Tongue (tissue), 1 donor: ENCODE measurements at regions not wholly inside any gene's neighbourhood (a gene's known extent, or its start where the extent isn't known, plus 50 kb on each side); places are given as distances from the start of the nearest gene placed in this dataset.

Experiments used
- DNase-seq: peaks from one replicate; pipeline ENCODE4 v3.0.0-alpha.2; 2015

DNA sequence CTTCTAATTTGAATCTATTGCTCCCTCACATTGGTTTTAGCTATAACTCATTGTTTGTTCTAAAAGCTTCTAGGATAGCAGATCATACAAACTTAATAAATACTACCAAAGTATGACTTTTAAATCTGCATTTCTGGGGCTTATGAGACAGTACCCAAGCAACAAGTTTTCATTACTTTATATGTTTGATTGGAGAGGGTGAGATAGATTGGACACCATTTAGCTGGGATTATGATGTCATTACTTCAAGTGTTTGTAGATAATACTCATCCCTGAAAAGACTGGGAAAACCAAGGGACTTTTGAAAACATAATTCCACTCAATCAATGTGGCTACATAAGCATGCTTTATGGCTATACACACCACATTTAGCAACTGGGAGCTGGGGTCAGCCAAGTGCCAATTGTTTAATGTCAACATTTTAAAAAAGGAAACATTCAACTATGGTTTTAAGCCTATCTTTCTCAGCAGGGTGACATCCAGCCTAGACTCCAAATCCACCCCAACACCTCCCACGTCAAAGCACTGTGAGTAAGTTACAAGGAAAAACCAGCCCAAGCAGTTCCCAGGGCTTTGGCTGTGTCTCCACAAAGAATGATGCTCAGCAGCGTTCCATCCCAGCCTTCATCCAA, 119.9 kb downstream of the ETAA1 start:
- DNase-seq, result no peak

DNA sequence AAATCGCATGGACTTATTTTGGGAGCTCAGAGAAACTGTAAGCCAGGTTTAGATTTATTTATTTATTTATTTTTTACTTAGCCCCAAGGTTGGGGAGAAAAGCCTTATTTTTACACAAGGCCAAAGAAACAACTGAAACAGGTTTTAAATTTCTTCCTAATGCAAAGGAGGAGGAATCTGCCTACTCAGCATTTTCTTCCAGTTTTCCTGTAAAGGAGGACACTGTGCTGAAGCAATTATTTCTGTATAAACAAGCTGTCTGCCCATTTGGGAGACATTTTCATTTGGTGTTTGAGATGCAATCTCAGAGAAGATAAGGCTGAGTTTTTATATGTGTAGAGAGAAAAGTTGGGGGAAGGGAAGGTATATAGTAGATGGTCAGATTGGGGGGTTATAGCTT, 125.0 kb downstream of the ETAA1 start:
- DNase-seq, result peak; percentile 18

DNA sequence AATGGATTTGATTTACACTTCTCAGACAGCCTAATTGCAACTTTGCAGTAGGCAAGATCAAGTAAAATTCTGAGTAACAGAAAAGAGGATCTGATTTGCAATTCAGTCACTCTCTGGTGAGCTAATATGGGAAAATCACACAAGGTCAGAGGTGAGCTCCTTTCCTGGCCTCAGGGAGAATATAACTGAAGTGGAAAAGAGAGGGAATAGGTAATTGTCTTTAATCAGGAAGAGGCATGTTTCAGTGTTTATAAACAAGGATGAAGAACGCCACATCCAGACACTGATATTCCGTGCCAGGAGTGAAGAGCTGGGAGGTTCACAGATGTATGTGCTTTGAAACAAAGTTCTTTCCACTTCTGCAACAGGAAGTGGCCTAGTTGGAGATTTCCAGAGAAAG, 127.1 kb downstream of the ETAA1 start:
- DNase-seq, result peak; percentile 47

DNA sequence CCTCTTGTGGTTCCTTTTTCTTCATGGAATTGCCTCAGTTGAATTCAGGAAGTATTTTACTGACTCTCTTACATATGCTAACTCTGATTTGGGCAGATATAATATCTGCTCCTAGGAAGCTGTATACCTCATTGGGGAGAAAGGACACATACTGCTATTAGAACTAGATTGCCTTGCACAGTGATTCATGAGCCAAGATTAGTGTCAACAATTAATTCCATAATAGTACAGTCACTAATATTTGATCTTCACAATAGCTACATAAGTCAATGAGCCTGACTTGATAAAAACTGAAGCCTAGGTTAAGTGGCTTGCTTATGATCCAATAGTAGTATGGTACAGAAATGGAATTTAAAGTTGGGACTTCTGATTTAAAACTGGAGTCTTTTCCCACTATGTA, 127.6 kb downstream of the ETAA1 start:
- DNase-seq, result no peak

DNA sequence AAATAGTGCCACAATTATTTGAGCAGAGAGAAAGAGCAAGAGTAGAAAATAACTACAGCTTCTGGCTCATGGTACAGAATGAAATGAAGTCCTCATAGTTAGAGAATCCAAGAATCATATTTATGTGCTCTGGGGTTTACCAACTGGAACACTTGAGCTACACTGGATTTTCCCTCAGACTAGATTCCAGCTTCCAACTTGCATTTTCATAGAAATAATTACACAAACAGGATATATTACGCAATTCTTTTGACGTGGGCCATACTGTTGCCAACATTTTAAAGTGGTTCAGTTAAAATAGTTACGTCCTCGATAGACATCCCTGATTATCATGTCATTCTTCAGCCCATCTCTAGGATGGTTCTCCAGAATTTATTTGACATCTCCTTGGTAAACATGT, 129.2 kb downstream of the ETAA1 start:
- peak; percentile 47 for DNase-seq

DNA sequence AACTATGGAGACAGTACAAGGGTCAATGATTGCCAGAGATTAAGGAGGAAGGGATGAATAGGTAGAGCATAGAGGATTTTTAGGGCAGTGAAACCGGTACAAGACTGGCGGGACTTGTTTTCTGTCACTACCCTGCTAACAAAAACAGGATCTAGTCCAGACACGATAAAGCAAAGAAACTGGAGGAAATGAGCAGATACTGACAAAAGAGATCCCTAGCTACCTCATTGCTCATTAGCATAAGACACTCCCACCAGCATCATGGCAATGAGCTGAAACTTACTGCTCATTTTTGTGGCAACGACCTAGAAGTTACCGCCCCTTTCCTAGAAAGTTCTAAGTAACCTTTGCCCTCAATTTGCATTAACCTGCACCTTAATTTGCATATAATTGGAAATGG, 131.2 kb downstream of the ETAA1 start:
- peak; percentile 32 for DNase-seq

DNA sequence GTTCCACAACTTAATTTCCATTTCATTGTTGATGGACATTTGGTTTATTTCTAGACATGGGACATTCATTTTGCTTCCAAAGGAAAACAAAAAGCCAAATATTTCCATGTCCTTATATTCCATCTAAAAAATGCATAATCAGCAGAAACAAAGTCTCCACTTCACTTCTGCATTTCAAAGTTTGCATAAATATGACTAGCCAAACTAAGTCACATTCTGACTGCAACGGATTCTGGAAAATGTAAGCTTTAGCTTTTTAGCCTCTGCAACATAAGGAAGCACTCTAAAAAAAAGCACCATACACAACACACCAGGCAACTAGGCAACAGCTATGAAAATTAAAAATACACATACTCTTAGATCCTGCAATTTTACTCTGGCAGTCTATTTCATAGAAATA, 135.3 kb downstream of the ETAA1 start:
- peak; percentile 46 for DNase-seq

DNA sequence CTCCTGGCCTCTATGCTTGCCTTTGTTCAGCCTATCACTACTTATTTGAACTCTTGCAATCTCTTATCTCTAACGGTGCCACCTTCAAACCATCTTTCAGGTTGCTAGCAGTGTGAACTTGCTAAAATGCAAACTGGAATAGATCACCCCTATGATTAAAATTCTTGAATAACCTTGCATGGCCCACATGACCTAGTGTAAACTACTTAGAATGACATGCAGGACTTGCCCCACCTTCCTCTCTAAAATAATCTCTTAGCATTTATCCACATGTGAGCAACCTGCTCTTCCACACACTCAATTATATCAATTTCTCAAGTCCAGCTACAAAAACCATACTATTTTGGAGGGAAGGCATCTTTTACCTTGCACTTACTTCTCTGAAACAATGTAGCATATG, 137.6 kb downstream of the ETAA1 start:
- no peak for DNase-seq

DNA sequence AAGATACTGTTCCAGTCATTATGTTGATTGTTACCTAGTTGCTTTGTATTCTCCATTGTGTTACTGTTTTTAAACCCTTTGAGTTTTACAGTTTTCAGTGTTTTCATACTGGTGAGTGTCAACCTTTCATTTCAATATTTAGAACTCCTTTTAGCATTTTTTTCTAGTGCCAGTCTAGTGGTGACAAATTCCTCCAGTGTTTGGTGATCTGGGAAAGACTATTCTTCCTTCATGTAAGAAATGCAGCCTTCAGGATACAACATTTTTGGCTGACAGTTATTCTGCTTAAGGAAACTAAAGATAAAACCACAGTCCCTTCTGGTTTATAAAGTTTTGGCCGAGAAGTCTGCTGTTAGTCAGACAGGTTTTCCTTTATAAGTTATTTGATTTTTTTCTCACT, 143.8 kb downstream of the ETAA1 start:
- no peak for DNase-seq

DNA sequence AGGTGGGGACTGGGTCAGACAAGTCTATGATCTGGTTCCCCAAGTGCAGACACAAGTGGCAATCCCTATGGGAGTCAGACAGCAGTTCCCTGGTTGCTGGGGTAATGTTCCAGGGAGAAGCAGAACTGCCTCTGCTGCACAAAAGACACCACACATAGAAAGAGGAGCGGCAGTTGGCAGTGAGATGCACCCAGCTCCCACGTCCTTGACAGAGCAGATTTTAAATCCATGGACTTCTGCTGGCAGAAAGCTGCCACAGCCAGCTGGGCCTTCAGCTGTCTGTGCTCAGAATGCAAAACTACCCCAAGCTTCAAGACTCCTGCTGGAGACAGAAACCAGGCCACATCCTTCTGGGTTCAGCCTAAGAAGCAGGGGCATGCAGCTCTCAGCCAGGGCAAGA, 147.2 kb downstream of the ETAA1 start:
- DNase-seq, result peak; percentile 21

DNA sequence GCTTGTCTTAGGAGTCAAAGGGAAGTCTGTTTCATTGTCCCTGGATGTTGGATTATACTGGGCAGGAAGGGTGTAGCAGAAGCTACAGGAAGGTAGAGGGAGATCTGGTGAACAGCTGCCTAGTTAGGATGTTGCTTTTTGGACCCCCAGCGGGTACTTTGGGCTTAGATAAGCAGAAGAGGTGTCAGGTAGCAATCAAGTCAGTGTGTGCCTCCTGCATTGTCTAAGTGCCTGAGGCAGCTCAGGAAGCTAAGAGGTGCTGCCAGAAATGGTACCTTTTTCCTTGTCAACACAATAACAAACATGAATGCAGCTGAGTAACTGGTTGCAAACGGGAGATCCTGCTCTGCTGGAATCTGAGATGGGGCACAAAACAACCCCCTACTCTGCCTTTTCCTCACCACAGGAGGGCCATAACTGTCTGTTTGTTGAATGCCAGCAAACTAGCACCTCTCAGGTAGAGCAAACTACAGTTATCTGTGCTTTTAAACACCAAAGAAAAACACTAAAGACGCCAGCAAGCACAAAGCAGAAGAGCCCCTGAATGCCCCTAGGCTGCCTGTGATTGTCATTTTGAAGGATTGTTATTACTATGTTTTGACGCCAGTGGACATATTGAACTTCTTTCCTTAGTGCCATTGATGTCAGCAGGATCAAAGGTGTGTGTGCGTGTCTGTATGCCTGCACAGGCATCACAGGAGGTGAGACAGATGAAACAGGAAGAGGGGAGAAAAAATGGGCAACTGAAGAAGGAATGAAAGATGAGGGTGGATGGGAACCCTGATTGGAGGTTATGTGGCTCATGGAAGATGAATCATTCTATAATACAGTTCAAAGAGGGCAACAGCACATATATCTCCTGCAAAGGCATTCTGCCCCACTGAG, 151.4 kb downstream of the ETAA1 start:
- DNase-seq, result no peak

DNA sequence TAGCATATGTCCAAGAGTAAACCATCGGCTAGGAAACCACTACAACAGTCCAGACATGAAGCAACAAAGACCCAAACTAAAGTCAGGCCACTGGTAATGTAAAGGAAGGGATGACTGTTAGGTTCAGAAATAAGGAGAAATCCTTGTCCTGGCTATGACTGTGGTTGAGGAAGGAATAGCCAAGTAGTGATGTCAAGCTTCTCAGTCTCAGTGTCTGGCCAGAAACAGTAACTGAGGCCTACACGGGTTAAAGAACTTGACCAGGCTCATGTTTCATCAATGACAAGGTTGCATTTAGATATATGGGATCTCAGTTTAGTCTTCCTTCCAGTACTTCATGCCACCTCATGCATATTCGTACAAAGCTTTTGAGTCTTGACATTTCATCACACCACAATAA, 162.0 kb downstream of the ETAA1 start:
- DNase-seq, result no peak

DNA sequence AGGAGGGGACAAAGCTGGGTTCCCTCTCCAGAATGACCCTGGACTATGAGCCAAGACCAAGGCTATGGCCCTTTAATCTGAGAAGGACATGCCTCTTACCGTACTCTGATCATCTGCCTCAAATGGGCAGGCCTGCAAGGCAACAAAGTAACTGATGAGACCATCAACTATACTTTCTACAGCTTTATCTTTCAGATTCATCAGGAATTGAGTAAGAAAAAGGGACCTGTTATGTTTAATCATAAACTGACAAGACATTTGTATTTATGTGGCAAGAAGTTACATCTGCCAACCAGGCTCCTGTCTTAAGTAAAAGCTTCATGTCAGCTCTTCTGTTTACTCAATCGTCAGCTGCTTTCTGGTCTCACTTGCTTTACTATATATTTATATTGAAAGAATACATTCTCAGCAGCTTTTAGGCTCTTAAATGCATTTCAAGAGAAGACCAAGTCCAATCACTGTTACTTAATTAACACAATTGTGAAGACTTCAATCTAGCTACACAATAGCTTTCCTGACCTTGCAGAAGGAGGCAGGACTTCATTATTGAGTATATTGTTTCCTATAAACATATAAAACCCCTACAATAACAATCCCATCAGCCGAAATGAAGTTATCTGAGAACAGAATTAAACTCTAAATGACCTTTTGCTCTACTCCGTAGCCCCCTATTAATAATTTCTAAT, 163.8 kb downstream of the ETAA1 start:
- DNase-seq, result peak; percentile 39

DNA sequence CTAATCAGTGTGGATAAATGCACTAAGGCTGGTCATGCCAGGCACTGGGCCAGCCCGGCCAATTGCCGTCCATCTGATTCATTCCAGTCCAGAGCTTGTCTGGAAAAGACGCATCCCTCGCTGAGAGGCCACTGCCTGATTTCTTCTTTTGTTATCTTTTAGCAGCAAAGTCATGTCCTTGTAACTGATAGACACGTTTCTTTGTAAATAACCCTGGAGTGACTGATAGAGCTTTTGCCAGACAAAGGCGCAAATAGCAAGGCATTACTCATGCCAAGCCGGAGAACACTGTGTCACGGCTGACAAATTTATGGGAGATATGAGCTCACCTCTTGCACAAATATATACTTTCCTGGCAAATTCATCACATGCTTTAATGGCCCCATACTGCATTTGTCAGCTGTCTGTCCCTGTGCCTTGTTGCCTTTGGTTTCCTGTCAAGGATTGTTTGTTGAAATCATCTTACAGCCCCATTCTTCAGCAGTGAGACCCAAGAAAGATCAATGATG, 164.4 kb downstream of the ETAA1 start:
- peak; percentile 8 for DNase-seq

DNA sequence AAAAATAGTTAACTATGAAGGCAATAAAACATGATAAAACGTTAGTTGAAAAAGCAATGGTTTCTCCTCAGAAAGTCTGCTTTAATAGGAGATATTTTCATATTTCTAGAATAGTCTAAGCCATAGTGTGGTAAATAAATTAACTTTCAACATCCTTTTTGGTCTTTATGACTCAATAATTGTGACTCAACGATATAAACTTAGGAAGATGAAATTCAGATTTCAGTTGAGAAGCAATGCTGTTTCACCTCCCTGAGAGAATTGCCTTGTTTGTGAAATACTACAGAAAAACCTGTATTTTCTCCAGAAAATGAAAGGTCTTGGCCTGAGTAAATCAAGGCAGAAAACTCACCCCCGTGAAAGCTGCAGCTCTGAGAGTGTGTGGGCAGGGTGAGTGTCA, 166.9 kb downstream of the ETAA1 start:
- DNase-seq, result no peak

DNA sequence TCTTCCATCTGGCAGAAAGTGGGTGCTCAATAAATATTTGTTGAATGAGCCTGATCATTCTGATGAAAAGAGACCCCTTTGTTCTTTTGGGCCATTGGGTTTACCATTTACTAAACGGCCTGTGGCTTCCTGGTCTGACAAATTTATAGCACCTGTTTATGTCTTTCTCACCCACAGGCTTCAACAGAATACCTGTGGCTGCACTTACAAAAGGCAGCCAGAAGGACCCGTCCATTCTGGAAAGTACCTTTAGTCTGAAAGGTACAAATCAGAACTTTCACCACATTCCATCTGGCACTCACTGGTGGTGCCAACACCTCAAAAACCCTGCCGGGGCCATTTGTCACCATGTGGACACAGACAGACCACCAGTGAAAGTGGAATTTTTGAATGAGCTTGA, 167.5 kb downstream of the ETAA1 start:
- DNase-seq, result no peak

DNA sequence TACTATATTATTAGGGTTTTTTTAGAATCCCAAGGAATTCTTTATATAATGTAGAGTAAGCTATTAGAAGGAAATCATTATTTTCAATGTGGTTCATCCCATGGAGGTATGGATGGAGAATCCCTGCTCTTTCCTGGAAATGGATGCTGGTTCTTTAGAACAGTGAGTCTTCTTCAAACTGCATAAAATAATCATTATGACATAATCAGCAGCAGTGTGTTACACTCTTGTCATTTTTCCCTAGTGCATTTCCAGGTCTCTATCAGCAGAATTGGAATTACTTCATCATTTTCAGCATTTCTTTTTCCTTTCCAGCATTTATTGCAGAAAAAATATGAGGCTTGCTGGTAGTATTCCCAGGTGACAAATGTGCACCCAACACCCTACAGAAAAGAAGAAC, 168.1 kb downstream of the ETAA1 start:
- no peak for DNase-seq

DNA sequence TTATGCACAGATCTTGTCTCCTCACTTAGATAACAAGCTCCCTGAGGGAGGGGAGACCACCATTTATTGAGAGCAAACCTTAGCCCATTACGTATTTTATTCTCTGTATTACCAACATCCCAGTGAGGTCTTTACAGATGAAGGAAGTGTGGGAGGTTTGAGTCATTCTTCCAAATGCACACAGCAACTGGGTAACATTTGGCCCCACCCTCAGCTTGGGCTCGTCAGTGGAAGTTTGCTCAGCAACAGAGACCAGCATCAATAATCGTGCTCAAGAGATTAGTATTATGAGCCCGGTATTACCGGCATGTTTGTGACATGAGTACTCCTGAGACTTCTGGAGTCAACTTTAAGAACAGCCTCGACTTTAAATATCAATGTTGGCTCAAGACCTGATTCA, 168.6 kb downstream of the ETAA1 start:
- no peak for DNase-seq

DNA sequence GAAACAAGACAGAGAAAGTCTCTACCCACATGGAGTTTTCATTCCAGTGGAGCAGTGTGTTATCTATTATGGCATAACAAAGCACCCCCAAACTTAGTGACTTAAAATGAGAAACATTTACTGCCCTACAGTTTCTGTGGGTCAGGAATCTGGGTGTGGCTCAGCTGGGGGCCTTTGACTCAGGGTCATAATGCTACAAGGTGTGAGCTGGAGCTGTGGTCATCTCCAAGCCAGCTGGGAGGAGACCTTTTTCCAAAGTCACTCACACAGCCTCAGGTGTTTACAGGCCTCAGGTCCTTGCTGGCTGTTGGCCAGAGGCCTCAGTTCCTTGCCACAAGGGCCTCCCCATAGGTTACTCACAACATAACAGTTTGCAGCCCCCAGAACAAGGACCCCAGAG, 169.2 kb downstream of the ETAA1 start:
- no peak for DNase-seq

DNA sequence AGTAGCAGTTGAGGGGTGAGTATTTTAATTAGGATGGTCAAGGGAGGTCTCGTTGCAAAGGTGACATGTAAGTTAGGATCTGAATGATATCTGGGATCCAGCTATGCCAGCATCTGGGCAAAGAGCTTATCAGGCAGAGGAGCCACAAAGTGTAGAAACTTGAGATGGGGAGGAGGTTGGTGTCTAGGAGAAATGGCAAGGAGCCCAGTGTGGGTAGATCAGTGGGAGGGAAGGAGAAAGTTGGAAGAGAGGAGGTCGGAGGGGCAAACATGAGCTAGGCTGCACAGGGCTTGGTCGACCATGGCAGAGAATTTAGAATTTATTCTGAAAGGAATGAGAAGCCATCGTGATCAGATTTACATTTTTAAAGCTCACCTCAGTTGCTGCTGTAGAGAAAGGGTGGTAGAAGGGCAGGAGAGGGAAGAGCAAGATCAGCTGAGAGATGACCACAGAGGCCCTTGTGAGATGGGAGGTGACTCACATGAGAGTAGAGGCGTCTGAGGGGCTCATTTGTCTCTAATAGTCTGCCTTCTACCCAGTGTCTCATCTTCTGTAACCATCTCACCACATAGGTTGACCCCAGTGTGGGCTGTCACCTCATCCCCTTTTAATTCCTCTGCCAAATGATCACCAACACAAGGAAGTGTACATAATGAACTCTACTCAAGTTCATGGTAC, 170.0 kb downstream of the ETAA1 start:
- no peak for DNase-seq

DNA sequence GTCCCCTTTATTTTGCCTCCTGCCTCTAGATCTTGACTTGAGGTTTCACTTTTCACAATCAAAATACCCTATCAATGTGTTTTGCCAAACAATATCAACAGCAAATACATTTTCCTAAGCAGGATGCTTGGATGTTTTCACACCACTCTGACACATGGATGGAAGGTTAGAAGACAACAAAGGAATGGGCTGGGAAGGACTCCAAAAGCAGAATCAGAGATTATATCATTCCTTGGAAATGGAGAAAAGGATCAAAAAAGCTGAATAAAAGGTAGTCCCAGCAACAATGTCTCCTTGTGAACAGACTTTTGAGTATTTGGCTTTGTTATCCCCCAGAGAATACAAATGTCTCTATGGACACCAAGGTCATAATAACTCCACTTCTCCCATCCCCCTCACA, 170.8 kb downstream of the ETAA1 start:
- DNase-seq, result peak; percentile 13

DNA sequence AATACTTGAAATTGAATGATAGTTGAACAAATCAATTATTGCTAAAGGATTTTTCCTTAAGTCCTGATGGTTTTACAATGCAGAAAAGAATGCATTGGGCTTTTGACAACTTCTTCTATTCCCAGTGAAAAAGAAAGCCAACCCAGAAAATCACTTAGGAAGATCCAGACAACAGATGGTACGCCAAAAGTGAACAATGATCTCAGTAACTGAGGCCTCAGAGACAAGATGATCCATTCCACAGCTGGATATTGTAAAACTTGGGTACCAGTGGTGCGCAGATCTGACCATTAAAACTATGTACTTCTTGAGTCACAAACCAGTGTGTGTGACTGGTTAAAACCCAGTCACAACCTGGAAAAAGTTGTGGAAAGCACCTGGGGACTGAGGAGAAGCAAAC, 173.5 kb downstream of the ETAA1 start:
- peak; percentile 5 for DNase-seq
